ENCODE measurements at regions not wholly inside any gene's neighbourhood (a gene's known extent, or its start where the extent isn't known, plus 50 kb on each side); places are given as distances from the start of the nearest gene placed in this dataset.
A peak's percentile ranks its signal among the peaks of the same experiment; 100 is the strongest.

DNA sequence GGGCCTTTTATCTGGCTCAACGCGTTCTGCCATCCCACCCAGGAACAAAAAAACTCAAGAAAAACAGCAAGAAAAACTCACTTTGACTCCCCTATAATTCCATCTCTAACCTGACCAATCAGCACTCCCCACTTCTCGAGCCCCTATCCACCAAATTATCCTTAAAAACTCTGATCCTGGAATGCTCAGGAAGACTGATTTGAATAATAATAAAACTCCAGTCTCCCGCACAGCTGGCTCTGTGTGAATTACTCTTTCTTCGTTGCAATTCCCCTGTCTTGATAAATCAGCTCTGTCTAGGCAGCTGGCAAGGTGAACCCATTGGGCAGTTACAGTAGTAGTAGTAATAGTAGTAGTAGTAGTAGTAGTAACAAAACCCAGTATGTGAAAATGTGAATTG, 165.7 kb upstream of the CASK start:
- no peak overlapping the region for H3K27ac ChIP-seq
- intact Hi-C loops (cut with DNase I) = no loop called here
- H3K9me3 ChIP-seq = no peaks in the 10 kb centered on the region
- H3K4me1 ChIP-seq = no peaks in the 10 kb centered on the region
- DNase-seq = no peak
- no peaks in the 10 kb centered on the region for H3K27me3 ChIP-seq
- TF ChIP-seq CTCF (IDR thresholded peaks at IDR 0.05) = no peak
- TF ChIP-seq POLR2AphosphoS5 (IDR thresholded peaks at IDR 0.05) = no peak
- TF ChIP-seq POLR2A (IDR thresholded peaks at IDR 0.05) = no peak
- no peak for TF ChIP-seq EP300 (IDR thresholded peaks at IDR 0.05)
- H3K36me3 ChIP-seq = no peaks in the 10 kb centered on the region
- H3K4me3 ChIP-seq = no peak overlapping the region
- WGBS, 2 donors = 95 to 97% methylated on average over 5 of the region's 5 CpGs

DNA sequence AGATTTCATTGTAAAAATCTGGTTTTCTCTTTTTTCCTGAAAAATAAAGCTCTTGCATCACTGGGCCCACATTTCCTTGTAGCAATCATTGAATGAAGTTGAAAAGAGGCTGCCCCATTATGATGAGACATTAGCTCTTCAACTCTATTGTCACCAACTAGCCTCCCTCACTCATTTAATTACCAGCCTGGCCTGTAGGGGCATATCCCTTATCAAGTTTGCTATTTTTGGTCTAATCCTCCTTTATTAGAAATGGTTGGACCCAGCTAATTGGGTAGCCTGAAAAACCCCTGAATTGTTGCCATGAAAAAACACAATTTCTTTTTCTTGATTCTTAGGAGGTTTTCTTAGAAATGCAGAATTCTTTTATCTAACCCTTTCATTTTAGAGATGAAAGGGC, 164.6 kb upstream of the CASK start:
- Histone ChIP-seq H3K9me3 (no peaks in the 10 kb centered on the region), H3K27me3 (no peaks in the 10 kb centered on the region), H3K36me3 (no peaks in the 10 kb centered on the region), H3K4me1 (no peaks in the 10 kb centered on the region), H3K27ac (no peak overlapping the region), H3K4me3 (no peak overlapping the region)
- intact Hi-C loops (cut with DNase I) = no loop called here
- no peak for DNase-seq
- TF ChIP-seq EP300 (IDR thresholded peaks at IDR 0.05) (no peak), POLR2A (IDR thresholded peaks at IDR 0.05) (no peak), CTCF (IDR thresholded peaks at IDR 0.05) (no peak), POLR2AphosphoS5 (IDR thresholded peaks at IDR 0.05) (no peak)

- intact Hi-C loops (cut with DNase I) = no loop called here
- DNase-seq = no peak
- no peak overlapping the region for H3K4me3 ChIP-seq
- no peak overlapping the region for H3K27ac ChIP-seq
- WGBS, 2 donors = 29 to 71% methylated on average over 4 of the region's 4 CpGs
- no peaks in the 10 kb centered on the region for H3K27me3 ChIP-seq
- H3K36me3 ChIP-seq = no peaks in the 10 kb centered on the region
- no peaks in the 10 kb centered on the region for H3K9me3 ChIP-seq
- no peak for TF ChIP-seq POLR2A (IDR thresholded peaks at IDR 0.05)
- no peak for TF ChIP-seq EP300 (IDR thresholded peaks at IDR 0.05)
- no peak for TF ChIP-seq CTCF (IDR thresholded peaks at IDR 0.05)
- TF ChIP-seq POLR2AphosphoS5 (IDR thresholded peaks at IDR 0.05) = no peak
- H3K4me1 ChIP-seq = no peaks in the 10 kb centered on the region
Measured at GRCh38 chrX:42085836-42086235, 162.5 kb upstream of the CASK start.

- Histone ChIP-seq H3K4me1 (peaks cover 0 to 4% (median 0%) of the 10 kb centered on the region in 4 donors), H3K27ac (peak overlapping the region in 1 of 4 donors; percentile 5), H3K36me3 (no peaks in the 10 kb centered on the region), H3K4me3 (no peak overlapping the region), H3K9me3 (no peaks in the 10 kb centered on the region), H3K27me3 (no peaks in the 10 kb centered on the region)
- no peak for TF ChIP-seq CTCF (IDR thresholded peaks at IDR 0.05)
- TF ChIP-seq EP300 (IDR thresholded peaks at IDR 0.05) = no peak
- no peak for TF ChIP-seq POLR2A (IDR thresholded peaks at IDR 0.05)
- TF ChIP-seq POLR2AphosphoS5 (IDR thresholded peaks at IDR 0.05) = no peak
- DNase-seq = no peak
- 85 to 89% methylated on average over 3 of the region's 3 CpGs for WGBS, 2 donors
- intact Hi-C loops (cut with DNase I) = no loop called here
Measured at GRCh38 chrX:42079968-42080367, 156.6 kb upstream of the CASK start.

DNA sequence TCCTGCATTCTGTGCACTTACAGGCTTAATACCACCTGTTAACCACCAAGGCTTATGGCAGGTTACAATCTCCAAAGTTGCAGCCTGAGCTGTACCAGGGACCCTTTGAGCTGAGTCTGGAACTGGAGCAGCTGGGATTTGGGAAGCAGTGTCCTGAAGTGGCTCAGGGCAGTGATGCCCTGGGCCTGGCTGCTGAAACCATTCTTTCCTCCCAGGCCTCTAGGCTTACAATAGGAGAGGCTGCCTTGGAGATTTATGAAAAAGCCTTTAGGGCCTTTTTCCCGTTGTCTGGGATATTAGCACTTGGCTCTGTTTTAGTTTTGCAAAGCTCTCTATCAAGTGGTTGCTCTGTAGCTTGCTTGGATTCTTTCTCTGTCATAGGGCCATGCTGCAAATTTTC, 154.3 kb upstream of the CASK start:
- Histone ChIP-seq H3K27me3 (no peaks in the 10 kb centered on the region), H3K27ac (no peak overlapping the region), H3K4me1 (peaks cover 0 to 4% (median 0%) of the 10 kb centered on the region in 4 donors), H3K36me3 (no peaks in the 10 kb centered on the region), H3K9me3 (no peaks in the 10 kb centered on the region), H3K4me3 (no peak overlapping the region)
- DNase-seq = no peak
- no peak for TF ChIP-seq EP300 (IDR thresholded peaks at IDR 0.05)
- no peak for TF ChIP-seq POLR2AphosphoS5 (IDR thresholded peaks at IDR 0.05)
- no peak for TF ChIP-seq CTCF (IDR thresholded peaks at IDR 0.05)
- TF ChIP-seq POLR2A (IDR thresholded peaks at IDR 0.05) = no peak
- WGBS, 2 donors = 74 to 93% methylated on average over 1 of the region's 1 CpG
- intact Hi-C loops (cut with DNase I) = no loop called here

All from sigmoid colon (tissue), 6 donors.